ENCODE measurements at regions not wholly inside any gene's neighbourhood (a gene's known extent, or its start where the extent isn't known, plus 50 kb on each side); places are given as distances from the start of the nearest gene placed in this dataset.
A peak's percentile ranks its signal among the peaks of the same experiment; 100 is the strongest.

GRCh38 chr22:25447686-25448434 is 116.6 kb upstream of the GRK3 start (continued):
- TF ChIP-seq THAP9 (CRISPR knock-in tag; IDR thresholded peaks at IDR 0.05; ENCODE audit: borderline replicate concordance) (peak; percentile 35; the same call in 1 of the 2 replicates), IKZF5 (CRISPR knock-in tag; IDR thresholded peaks at IDR 0.05) (peak; percentile 54; the same call in 1 of the 2 replicates), PATZ1 (CRISPR knock-in tag; IDR thresholded peaks at IDR 0.05) (0 out of 2 replicates have a peak, but pooled peaks have one; percentile 8), TFDP1 (CRISPR knock-in tag; IDR thresholded peaks at IDR 0.05; ENCODE audit: borderline replicate concordance) (peak; percentile 42; the same call in 1 of the 2 replicates), MNT (IDR thresholded peaks at IDR 0.05) (peak; percentile 51), ZNF607 (CRISPR knock-in tag; IDR thresholded peaks at IDR 0.05; ENCODE audit: borderline replicate concordance) (0 out of 2 replicates have a peak, but pooled peaks have one; percentile 59), HDAC1 (CRISPR knock-in tag; IDR thresholded peaks at IDR 0.05) (peak; percentile 87), JUND (CRISPR knock-in tag; IDR thresholded peaks at IDR 0.05) (peak; percentile 90), ZNF687 (CRISPR knock-in tag; IDR thresholded peaks at IDR 0.05) (peak; percentile 92), ZNF33A (CRISPR knock-in tag; IDR thresholded peaks at IDR 0.05; ENCODE audit: borderline replicate concordance) (no peak), ZSCAN12 (CRISPR knock-in tag; IDR thresholded peaks at IDR 0.05) (no peak; the same call in 1 of the 2 replicates), ZNF619 (CRISPR knock-in tag; IDR thresholded peaks at IDR 0.05) (0 out of 2 replicates have a peak, but pooled peaks have one; percentile 30), SP4 (CRISPR knock-in tag; IDR thresholded peaks at IDR 0.05) (peak; percentile 74; the same call in 1 of the 2 replicates), HOXD1 (CRISPR knock-in tag; IDR thresholded peaks at IDR 0.05) (0 out of 2 replicates have a peak, but pooled peaks have one; percentile 59), RXRA (CRISPR knock-in tag; IDR thresholded peaks at IDR 0.05) (peak; percentile 77; the same call in 1 of the 2 replicates)

Data from HepG2 (cell line).